ENCODE measurements at regions not wholly inside any gene's neighbourhood (a gene's known extent, or its start where the extent isn't known, plus 50 kb on each side); places are given as distances from the start of the nearest gene placed in this dataset.

DNA sequence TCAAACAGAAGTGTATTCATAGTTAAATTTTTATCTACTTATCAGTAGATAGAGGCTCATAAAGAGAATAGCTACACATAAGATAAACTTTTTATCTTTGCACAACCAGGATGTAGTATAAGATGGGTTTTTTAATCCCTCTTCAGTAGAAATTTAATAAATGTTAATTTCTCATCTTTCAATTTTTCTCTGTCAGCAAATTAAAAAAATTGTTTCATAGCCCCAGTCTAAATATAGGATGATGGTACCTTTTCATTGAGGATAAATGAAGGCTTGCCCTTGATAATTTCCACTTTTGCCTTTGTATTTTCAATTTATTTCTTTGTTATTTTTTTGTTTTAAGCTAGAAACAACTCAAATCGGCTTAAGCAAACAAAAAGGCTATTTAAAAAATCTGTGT is 251.2 kb upstream of the NOX3 start:
- no peak for DNase-seq

DNA sequence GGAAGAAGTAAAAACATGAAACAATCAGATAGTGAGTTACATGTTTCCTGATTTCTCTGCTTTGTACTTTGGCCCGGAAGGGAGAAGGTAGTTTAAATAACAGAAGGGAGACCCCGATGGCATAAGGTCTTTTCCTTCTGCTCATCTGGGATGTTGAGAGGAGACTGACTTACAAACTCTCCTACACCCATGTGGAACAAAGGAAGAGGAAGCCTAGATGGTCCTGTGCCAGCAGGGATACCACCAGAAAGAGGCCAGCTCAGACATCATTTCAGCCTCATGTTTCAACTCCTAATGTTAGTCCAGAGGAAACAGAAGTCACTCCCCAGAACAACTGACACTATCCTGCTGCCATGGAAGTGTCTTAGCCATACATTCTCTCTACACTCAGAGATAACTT is 250.7 kb upstream of the NOX3 start:
- no peak for DNase-seq

DNA sequence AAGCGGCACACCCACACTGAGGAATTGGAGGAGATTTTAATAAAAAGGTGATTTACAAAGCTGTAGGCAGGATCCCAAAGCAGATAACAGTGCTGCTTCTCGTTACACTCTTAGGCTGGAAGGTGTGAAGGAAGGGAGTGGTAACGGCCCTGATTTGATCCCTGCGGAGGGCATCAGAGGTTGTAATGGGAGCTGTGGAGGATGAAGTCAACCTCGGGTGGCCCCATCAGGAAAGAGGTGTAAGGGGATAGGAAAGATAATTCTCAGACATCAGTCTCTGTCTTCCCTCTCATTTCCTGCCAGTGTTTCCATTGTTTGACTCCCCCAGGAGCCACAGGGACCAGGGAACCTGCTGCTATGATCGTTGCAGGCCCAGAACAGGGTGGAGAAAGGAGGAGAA is 245.7 kb upstream of the NOX3 start:
- no peak for DNase-seq

DNA sequence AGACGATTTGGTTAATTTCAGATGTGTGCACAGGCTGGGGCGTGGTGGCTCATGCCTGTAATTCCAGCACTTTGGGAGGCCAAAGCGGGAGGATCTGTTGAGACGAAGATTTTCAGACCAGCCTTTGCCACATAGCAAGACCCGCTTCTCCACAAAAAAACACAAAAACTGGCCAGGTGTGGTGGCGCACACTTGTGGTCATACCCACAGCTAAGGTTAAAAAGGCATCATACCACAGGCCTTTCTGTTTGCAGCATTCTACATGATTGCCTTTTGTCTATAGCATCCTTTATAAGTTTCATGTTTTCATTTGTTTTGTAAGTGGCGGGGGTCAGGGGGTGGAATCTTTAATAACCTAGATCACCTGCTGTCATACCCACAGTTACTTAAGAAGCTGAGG is 239.9 kb upstream of the NOX3 start:
- DNase-seq = no peak

DNA sequence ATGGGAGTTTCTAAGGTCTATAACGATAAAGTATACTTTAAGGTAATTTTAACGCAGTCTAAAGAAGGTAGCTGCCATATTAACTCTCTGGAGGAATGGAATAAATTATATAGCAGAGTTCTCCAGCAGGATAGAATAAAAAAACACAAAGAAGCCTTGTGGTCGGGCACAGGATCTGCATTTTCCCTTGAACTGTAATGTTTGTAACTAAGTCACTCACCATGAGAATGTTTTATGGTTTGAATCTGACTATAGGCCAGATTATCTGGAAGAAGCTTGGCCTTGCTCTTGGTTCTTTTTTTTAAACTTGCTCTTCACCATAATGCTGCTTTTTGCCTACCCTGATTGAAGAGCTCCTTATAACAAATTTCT is 238.8 kb upstream of the NOX3 start:
- DNase-seq = no peak

DNA sequence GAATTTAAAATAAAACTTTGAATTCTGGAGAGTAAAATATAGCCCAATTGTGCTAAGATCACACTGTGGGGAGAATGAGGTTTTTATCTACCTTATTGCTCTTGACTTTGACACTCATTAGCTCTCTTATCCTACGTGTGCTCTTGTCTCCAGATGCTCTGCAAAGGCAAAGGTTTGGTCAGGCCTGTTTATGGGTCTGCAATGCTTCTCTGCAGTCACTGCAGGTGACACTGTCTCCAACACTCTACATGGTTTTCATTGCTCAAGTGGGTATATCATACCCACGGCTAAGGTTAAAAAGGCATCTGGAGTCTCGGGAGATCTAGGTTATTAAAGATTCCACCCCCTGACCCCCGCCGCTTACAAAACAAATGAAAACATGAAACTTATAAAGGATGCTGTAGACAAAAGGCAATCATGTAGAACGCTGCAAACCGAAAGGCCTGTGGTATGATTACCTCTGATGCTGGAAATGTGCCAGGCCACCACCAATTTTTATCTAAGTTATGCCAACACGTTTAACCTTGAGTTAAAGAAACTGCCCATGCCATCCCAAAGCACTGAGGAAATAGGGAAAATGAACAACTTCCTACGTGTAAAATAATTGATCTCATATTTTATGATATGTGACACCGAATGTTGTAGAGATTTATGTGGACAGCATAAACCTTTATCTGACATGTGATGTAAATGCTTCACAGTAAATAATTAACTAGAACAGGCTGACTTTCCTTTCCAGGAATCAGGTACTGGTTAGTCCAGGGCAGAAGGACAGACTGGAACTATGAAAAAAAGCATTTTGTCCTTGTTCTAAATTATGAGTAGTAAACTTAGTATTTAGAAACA is 238.2 kb upstream of the NOX3 start:
- no peak for DNase-seq

DNA sequence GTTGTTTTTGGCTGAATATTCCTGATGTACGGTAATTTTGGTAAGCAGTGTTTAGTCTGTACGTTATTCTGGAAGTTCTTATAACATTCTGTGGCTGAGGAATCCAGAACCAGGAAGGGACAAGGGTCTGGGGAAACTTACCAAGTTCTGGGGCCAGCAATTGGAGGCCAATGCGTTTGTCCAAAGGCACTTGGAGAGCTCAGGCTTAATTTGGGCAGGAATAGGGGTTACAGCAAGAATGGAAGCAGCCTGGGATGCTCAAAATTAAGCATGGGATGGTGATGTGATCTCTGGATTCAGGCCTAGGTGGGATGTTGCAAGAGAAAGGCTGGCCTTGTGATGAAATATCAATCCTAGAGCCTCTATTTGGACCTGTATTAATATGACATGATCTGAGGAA is 235.2 kb upstream of the NOX3 start:
- no peak for DNase-seq

DNA sequence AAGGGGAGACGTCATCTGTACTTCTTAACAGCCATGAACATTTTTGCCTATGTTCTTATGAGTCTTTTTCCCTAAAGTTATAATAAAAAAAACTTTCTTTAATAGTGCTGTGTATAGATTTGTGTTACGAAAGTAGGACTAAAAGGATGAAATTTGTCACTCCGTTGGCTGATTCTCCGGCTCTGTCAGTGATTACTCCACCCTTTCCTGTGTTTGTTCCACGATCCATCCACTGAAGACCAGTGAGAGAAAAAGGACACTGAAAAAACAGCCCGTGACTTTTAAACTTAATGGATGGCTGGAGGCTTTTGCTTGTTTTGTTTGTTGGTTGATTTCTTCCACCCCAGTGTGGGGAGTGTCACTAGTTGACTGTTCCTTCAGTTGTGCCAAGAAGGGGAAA is 232.0 kb upstream of the NOX3 start:
- no peak for DNase-seq

DNA sequence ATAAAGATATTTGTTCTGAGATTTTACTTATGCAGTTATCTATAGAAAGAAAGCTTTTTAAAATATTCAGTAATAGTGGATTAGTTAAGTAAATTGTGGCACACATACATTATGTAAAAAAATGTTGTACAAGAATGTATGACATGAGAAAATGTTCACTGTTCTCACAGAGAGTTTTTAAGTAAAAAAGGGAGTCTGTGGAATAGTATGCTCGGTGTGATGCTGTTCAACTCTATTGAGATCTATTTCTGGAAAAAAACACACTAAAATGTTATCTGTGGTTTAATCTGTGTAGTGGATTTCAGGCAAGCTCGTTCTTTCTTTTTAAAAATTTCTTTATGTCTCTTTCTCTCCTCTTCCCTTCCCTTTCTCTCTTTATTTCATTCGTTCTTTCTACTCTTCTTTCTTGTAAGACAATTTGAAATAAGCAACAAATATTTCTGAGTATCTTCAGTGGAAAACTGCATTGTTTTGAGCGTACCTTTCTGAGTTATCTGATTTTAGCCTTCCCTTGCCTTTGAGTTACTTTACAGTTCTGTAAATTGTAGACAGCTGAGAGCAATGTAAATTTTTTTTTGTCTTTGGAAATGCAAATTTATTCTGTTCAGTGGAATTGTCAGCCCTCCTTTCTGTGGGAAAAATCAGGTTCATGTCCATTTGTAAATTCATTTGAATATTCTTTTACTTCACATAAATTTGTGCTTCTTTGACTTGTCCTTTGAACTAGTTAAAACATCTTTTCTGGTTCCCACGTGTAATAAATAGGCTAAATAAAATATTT is 229.0 kb upstream of the NOX3 start:
- DNase-seq = no peak

DNA sequence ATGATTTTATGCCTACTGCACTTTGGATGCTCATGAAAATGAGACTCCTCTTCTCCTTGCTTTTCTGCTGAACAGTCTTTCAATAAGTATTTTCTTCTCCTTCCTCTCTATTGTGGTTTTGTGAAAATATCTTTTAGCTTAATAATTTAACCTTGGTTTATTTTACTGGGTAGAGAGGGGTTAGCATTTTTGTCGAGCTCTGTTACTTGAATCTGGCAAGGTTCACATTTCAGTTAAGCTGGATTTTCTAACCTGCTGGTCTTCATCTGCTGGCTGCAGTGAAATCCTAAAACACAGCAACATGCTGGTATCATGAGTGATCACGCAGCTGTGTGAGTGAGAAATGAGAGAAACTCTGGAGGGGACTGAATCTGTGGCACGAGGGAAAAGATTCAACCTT is 222.7 kb upstream of the NOX3 start:
- no peak for DNase-seq

DNA sequence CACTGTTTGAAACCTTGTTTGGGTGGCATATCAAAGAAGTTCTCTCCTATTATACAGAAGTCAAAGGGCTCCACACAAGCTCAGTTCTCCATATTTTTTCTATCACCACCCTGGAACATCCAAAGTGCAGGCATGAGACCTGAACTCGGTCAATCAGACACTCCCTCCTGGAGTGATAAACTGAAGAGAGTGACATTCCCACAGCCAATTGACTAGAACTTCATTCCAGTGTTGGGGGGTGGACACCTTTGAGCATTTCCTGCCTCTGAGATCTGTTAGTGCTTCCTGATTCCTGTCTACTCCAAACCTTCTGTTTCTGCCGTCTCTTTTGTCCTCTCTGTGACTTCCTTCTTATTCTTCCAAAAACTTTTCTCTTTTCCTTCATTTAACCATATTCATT is 220.7 kb upstream of the NOX3 start:
- DNase-seq = no peak

DNA sequence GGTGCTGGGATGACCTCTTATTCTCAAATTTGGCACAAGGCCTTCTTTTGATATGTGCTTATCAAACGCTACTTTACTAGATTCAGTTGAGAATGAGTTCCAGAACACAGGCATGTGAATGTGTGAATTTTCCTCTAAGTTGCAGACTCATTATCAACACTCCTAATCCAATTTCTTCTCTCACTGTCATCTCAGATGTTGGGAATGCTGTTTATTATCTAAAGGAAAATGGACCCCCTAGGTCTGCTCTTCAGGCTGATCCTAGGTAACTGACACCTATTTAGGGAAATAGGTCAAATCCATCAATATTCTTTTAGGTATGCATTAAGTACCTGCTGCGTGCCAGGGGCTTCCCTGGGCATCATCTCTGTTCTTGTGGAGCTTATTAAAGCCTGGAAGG is 215.0 kb upstream of the NOX3 start:
- no peak for DNase-seq

DNA sequence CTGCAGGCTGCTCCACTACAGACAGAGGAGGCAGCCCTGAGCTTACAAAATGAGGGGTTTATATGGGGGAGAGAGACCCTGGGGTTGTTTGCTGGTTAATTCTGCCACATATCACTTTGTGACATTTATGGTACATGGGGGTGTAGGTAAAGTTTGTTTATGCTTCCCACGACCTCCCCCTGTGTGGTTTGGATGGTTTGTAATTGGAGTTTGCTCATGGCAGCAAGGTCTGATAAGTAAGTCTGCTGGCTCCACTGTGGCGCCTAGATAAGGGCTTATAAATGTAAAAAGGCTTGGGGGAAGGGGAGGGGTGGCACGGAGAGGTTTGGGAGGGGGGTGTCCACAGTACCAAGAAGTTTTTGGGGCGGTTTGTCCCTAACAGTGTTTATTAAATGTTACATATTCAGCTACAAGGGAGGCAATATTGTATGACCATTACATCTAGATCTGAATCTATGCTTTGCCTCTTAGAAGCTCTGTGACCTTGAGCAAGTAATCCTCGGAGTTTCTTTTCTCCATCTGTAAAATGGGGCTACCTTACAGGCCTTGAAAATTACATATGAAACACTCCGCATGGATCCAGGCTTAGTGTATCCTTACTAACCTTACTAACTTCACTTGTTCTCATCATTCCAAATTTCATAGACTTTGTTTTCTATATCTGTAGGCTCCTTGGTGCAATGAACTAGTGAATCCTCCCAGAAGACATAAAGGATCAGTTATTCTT is 204.8 kb upstream of the NOX3 start:
- DNase-seq = no peak

DNA sequence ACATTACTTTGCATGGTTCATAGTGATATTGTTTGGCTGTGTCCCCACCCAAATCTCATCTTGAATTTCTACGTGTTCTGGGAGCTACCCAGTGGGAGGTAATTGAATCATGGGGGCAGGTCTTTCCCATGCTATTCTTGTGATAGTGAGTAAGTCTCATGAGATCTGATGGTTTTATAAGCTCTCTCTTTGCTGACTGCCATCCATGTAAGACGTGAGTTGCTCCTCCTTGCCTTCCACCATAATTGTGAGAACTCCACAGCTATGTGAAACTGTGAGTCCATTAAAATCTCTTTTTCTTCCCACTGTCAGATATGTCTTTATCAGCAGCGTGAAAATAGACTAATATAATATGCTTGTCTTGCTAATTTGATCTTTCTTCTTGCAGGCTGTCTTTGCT is 200.4 kb upstream of the NOX3 start:
- no peak for DNase-seq

DNA sequence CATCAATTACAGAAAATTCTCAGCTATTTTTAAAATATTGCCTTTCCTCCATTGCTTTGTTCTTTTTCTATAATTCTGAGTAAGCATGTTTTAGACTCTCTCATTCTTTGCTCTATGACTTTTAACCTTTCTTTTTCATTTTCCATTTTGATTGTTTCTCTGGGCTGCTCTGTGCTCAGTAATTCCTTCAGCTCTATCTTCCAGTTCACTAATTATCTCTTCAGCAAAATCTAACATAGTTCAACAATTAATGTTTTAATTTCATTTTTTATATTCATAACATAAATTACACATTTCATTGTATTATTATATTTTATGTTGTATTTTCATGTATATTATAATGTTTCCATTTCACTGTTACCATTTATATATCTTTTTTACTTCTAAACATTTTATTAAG is 198.8 kb upstream of the NOX3 start:
- DNase-seq = no peak

DNA sequence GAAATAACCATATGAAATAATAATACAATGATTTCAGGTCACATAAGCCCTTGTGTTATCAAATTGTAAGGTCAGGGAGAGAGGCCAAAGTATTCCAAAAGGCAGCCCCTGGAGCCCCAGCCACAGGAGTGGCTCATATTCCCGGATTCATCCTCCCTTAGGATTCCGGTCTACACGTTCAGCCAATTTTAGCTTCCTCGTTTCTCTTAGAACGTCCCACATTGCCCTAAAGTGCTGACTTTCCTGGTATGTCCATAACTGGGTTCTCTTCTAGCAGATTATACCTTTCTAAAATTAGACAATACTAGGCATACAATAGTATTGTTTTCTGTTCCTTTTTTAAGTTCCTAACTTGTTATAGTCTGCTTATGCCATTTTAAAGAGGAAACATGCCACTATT is 192.7 kb upstream of the NOX3 start:
- no peak for DNase-seq

DNA sequence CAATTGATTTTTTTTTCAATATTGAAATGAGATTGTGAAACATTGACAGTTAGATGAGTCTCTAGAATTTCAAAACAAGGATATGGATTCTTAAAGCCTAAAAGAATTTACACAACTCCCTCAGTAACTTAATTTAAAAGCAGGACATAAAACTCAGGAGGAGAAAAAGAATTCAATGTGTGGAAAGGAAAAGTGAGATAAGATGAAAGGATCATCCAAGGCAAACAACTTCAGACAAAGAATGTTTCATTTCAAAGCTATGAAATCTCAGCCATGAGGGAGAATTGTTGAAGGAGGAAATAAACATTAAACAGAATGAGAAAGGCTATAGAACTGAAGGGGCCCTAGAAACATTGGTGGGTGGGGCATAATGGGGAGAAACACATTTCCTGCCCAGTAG is 191.7 kb upstream of the NOX3 start:
- no peak for DNase-seq

DNA sequence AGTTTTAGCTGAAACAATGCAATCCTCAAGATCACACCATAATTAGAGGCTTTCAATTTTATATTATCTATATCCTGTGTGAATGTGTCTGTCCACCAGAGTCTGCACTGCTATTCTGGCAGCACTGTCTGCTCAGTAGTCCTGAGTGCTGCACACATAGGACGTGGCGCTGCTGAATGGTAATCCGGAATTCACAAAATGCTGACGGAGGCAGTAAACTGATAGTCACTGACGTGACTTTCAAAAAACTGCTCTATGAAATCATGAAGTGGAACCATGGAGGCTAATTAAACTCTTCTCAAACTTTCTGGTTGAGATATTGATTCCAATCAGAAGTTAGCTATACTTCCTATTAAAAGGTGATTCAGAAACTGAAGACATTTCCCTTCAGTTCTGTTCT is 190.8 kb upstream of the NOX3 start:
- DNase-seq = no peak

DNA sequence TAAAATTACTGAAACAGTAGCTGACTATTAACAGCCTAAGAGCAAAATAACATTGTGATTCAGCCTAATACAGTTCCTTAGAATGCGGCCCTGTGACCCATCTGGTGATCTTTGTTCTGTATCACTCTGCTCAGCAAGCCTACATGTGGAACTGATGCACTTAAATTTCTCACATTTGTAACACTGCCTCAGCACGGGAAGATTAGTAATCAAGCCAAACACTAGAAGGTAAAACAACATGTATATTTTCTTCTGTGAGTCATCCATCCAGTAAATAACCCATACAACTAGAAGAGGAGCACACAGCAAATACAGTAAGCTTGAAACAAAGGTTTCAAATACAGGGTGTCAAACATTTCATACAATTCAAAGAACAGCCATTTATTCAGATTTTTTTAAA is 189.7 kb upstream of the NOX3 start:
- no peak for DNase-seq

DNA sequence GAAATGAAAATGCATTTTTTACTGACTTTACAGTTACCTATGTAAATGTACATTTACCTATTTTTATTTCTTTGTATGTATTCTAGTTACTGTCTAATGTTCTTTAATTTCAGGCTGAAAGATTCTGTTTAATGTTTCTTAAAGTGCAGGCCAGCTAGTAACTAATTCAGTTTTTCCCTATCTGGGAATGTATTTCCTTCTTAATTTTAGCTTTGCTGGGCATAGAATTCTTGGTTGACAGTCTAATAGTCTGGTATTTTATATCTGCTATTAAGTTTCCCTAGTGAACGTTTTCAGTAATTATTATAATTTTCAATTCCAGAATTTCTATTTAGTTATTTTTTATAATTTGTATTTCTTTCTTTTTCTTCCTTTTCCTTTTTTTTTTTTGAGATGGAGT is 186.0 kb upstream of the NOX3 start:
- DNase-seq = no peak

DNA sequence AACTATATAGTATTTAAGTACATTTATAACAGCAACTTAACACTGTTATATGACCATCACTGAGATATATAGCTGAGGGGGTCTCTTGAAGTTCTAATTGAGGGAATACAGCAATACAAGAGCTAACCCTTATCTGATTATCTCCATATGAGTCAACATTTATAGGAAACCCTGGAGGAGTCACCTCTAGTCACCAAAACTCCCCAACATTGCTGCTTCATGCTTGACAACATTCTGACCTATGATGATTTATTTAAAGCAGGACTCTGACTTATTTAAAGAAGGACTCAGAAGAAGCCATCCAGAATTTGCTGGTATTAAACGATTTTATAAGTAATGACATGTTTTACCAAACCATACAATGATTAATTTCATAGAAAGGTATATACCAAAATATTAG is 182.6 kb upstream of the NOX3 start:
- no peak for DNase-seq

DNA sequence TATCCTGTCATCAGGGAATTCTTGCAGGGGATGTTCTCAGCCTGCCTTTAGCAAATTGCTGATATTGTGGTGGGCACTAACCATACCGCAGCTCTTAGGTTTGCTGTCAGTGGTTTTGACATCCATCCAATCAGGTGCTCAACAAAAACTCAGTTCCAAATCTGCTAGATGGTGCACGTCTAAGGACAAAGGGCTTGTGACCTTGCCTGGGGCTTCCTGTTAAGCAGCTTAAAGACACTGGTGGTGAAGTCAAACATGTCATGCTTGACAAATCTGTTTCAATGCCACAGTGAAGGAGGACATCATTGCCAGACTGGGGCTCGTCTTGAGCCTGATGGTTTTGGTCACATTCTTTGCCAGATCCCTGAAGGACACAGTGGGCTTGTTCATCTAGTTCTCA is 179.8 kb upstream of the NOX3 start:
- DNase-seq = no peak

DNA sequence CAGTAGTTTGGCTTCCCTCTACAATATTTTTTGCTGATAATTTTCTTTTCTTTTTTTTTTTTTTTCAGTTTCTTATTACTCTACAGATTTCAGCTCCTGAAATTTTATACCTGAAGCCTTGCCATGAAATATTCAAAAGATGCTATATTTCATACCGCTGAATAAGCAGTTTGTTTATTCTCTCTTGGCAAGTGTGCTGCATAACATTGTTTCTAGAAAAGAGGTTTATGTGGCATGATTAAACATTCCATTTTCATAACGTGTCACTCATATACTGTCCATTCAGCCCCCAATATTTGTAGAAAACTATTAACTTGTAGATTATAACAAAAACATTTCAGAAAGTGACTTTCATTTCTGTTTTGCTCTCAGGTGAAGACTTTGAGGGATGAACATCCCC is 174.4 kb upstream of the NOX3 start:
- DNase-seq = no peak

DNA sequence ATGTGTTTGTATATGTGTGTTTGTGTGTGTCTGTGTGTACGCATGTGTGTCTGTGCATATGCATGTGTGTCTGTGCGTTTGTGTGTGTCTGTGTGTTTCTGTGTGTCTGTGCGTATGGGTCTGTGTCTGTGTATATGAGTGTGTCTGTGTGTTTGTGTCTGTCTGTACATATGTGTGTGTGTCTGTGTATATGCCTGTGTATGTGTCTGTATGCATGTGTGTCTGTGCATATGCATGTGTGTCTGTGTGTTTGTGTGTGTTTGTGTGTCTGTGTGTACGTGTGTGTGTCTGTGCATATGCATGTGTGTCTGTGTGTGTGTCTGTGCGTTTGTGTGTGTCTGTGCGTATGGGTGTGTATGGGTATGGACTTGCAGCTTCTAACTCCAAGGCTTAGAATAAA is 174.0 kb upstream of the NOX3 start:
- no peak for DNase-seq
